WERI-Rb-1 (cell line): ENCODE measurements at regions not wholly inside any gene's neighbourhood (a gene's known extent, or its start where the extent isn't known, plus 50 kb on each side); places are given as distances from the start of the nearest gene placed in this dataset.
"Not testable (repeated sequence)": the region's sequence is repeated elsewhere in the genome, so short reads cannot be mapped to it uniquely, and the experiment has no call there.

Experiments used
- DNase-seq: peaks from one replicate; pipeline ENCODE4 v3.0.0-alpha.2; 2020
- H3K27ac ChIP-seq: fragments of 250-450 bp; sonication (Bioruptor Pico); 2 replicates; pipeline ENCODE4 v1.5.1; 2020; ENCODE audit warnings: mild to moderate bottlenecking, moderate library complexity
- H3K27me3 ChIP-seq: fragments of 250-450 bp; sonication (Bioruptor Pico); 2 replicates; pipeline ENCODE4 v1.5.1; 2021; ENCODE audit warnings: mild to moderate bottlenecking, low read depth, moderate library complexity; ENCODE audit not compliant: insufficient read depth, severe bottlenecking
- H3K36me3 ChIP-seq: fragments of 250-450 bp; sonication (Bioruptor Pico); 2 replicates; pipeline ENCODE4 v1.5.1; 2020; ENCODE audit warnings: mild to moderate bottlenecking, moderate library complexity
- H3K4me3 ChIP-seq: 2 replicates; pipeline ENCODE4 v1.5.1; 2011; ENCODE audit warnings: low read depth, mild to moderate bottlenecking, control low read depth, low read length
- H3K9me3 ChIP-seq: fragments of 250-450 bp; sonication (Bioruptor Pico); 2 replicates; pipeline ENCODE4 v1.5.1; 2021; ENCODE audit warnings: mild to moderate bottlenecking, moderate library complexity; ENCODE audit not compliant: severe bottlenecking
- CTCF ChIP-seq: IDR thresholded peaks from 2 replicates; pipeline ENCODE4 v1.5.1; 2011; ENCODE audit warnings: low read depth, mild to moderate bottlenecking, control low read depth, inconsistent platforms, low read length

GRCh38 chr6:102812242-102812641 lies 1418.7 kb downstream of the GRIK2 start:
- Histone ChIP-seq H3K27me3 (no peaks in the 10 kb centered on the region), H3K4me3 (no peak overlapping the region), H3K36me3 (no peaks in the 10 kb centered on the region), H3K9me3 (no peaks in the 10 kb centered on the region), H3K27ac (no peak overlapping the region)
- DNase-seq = no peak
- no peak for TF ChIP-seq CTCF

- H3K27me3 ChIP-seq, H3K27ac ChIP-seq, DNase-seq, H3K36me3 ChIP-seq, H3K4me3 ChIP-seq, H3K9me3 ChIP-seq: not testable (repeated sequence)
Measured at GRCh38 chr6:102808944-102809505, 1415.5 kb downstream of the GRIK2 start.

GRCh38 chr6:102799051-102799450 lies 1405.5 kb downstream of the GRIK2 start:
- DNase-seq = no peak
- Histone ChIP-seq H3K27ac (no peak overlapping the region), H3K36me3 (no peaks in the 10 kb centered on the region), H3K9me3 (no peaks in the 10 kb centered on the region), H3K4me3 (no peak overlapping the region), H3K27me3 (no peaks in the 10 kb centered on the region)
- no peak for TF ChIP-seq CTCF

GRCh38 chr6:102798636-102799035 lies 1405.1 kb downstream of the GRIK2 start:
- Histone ChIP-seq H3K36me3 (no peaks in the 10 kb centered on the region), H3K9me3 (no peaks in the 10 kb centered on the region), H3K27ac (no peak overlapping the region), H3K4me3 (no peak overlapping the region), H3K27me3 (no peaks in the 10 kb centered on the region)
- TF ChIP-seq CTCF = no peak
- DNase-seq = no peak

GRCh38 chr6:102793752-102794151 lies 1400.2 kb downstream of the GRIK2 start:
- Histone ChIP-seq H3K36me3 (no peaks in the 10 kb centered on the region), H3K27ac (no peak overlapping the region), H3K4me3 (no peak overlapping the region), H3K27me3 (no peaks in the 10 kb centered on the region), H3K9me3 (no peaks in the 10 kb centered on the region)
- no peak for DNase-seq
- TF ChIP-seq CTCF = no peak

- no peaks in the 10 kb centered on the region for H3K9me3 ChIP-seq
- TF ChIP-seq CTCF = no peak
- DNase-seq = no peak
- H3K4me3 ChIP-seq = no peak overlapping the region
- H3K27me3 ChIP-seq = no peaks in the 10 kb centered on the region
- H3K27ac ChIP-seq = no peak overlapping the region
- no peaks in the 10 kb centered on the region for H3K36me3 ChIP-seq
Measured at GRCh38 chr6:102774326-102774725, 1380.8 kb downstream of the GRIK2 start.
